SW 1271 (cell line): ENCODE measurements at regions not wholly inside any gene's neighbourhood (a gene's known extent, or its start where the extent isn't known, plus 50 kb on each side); places are given as distances from the start of the nearest gene placed in this dataset.
"Not testable (repeated sequence)": the region's sequence is repeated elsewhere in the genome, so short reads cannot be mapped to it uniquely, and the experiment has no call there.

Experiments used
- DNase-seq, 2 experiments: peaks; one replicate each; lab custom pipeline; 2025; lab: John Stamatoyannopoulos, UW

- no peak for DNase-seq
Measured at GRCh38 chr12:67842124-67842523, 147.1 kb upstream of the IFNG-AS1 start.

GRCh38 chr12:67843257-67843656 lies 146.0 kb upstream of the IFNG-AS1 start:
- DNase-seq, result no peak

GRCh38 chr12:67852701-67853100 lies 136.5 kb upstream of the IFNG-AS1 start:
- no peak for DNase-seq

GRCh38 chr12:67853204-67853603 lies 136.0 kb upstream of the IFNG-AS1 start:
- no peak for DNase-seq

GRCh38 chr12:67854351-67854750 lies 134.9 kb upstream of the IFNG-AS1 start:
- no peak for DNase-seq

- DNase-seq, result no peak
Measured at GRCh38 chr12:67855103-67855502, 134.1 kb upstream of the IFNG-AS1 start.

GRCh38 chr12:67871231-67871630 lies 118.0 kb upstream of the IFNG-AS1 start:
- DNase-seq, result no peak

- DNase-seq, result no peak
Measured at GRCh38 chr12:67873355-67873754, 115.9 kb upstream of the IFNG-AS1 start.

- no peak for DNase-seq
Measured at GRCh38 chr12:67876305-67876915, 112.8 kb upstream of the IFNG-AS1 start.

- DNase-seq, result no peak
Measured at GRCh38 chr12:67877727-67878126, 111.5 kb upstream of the IFNG-AS1 start.

GRCh38 chr12:67879937-67880336 lies 109.3 kb upstream of the IFNG-AS1 start:
- DNase-seq, result no peak

- no peak for DNase-seq
Measured at GRCh38 chr12:67881565-67881964, 107.7 kb upstream of the IFNG-AS1 start.

- no peak for DNase-seq
Measured at GRCh38 chr12:67884596-67884995, 104.7 kb upstream of the IFNG-AS1 start.

- DNase-seq, result no peak
Measured at GRCh38 chr12:67885375-67886169, 103.7 kb upstream of the IFNG-AS1 start.

- no peak for DNase-seq
Measured at GRCh38 chr12:67887065-67887464, 102.2 kb upstream of the IFNG-AS1 start.

GRCh38 chr12:67889931-67890330 lies 99.3 kb upstream of the IFNG-AS1 start:
- DNase-seq, result no peak

GRCh38 chr12:67890726-67891258 lies 98.5 kb upstream of the IFNG-AS1 start:
- no peak for DNase-seq

- DNase-seq, result no peak
Measured at GRCh38 chr12:67891596-67891995, 97.7 kb upstream of the IFNG-AS1 start.

GRCh38 chr12:67892259-67893021 lies 96.8 kb upstream of the IFNG-AS1 start:
- no peak for DNase-seq

- DNase-seq, result no peak
Measured at GRCh38 chr12:67893022-67893580, 96.1 kb upstream of the IFNG-AS1 start.

GRCh38 chr12:67900418-67900817 lies 88.8 kb upstream of the IFNG-AS1 start:
- DNase-seq, result not testable (repeated sequence)

- DNase-seq, result no peak
Measured at GRCh38 chr12:67909091-67909531, 80.1 kb upstream of the IFNG-AS1 start.
